ENCODE measurements at regions not wholly inside any gene's neighbourhood (a gene's known extent, or its start where the extent isn't known, plus 50 kb on each side); places are given as distances from the start of the nearest gene placed in this dataset.

GRCh38 chr10:125348536-125348935, 188.2 kb upstream of the CTBP2 start:
- no peak overlapping the region for H3K4me3 ChIP-seq (ENCODE audit: low read depth, low read length)
- DNase-seq (ENCODE audit: low read depth): no peak
- no peak for TF ChIP-seq CTCF (IDR thresholded peaks at IDR 0.05; ENCODE audit: control insufficient read depth, extremely low read depth, insufficient read depth)

GRCh38 chr10:125344573-125345171, 184.3 kb upstream of the CTBP2 start:
- TF ChIP-seq CTCF (IDR thresholded peaks at IDR 0.05; ENCODE audit: control insufficient read depth, extremely low read depth, insufficient read depth): no peak
- H3K4me3 ChIP-seq (ENCODE audit: low read depth, low read length): no peak overlapping the region
- no peak for DNase-seq (ENCODE audit: low read depth)

GRCh38 chr10:125343983-125344382, 183.6 kb upstream of the CTBP2 start:
- H3K4me3 ChIP-seq (ENCODE audit: low read depth, low read length): no peak overlapping the region
- no peak for DNase-seq (ENCODE audit: low read depth)
- TF ChIP-seq CTCF (IDR thresholded peaks at IDR 0.05; ENCODE audit: control insufficient read depth, extremely low read depth, insufficient read depth): no peak

- TF ChIP-seq CTCF (IDR thresholded peaks at IDR 0.05; ENCODE audit: control insufficient read depth, extremely low read depth, insufficient read depth): peak; percentile 52
- no peak overlapping the region for H3K4me3 ChIP-seq (ENCODE audit: low read depth, low read length)
- DNase-seq (ENCODE audit: low read depth): no peak
Measured at GRCh38 chr10:125343118-125343925, 183.0 kb upstream of the CTBP2 start.

- no peak overlapping the region for H3K4me3 ChIP-seq (ENCODE audit: low read depth, low read length)
- TF ChIP-seq CTCF (IDR thresholded peaks at IDR 0.05; ENCODE audit: control insufficient read depth, extremely low read depth, insufficient read depth): no peak
- no peak for DNase-seq (ENCODE audit: low read depth)
Measured at GRCh38 chr10:125341611-125342010, 181.2 kb upstream of the CTBP2 start.

GRCh38 chr10:125340903-125341302, 180.5 kb upstream of the CTBP2 start:
- no peak overlapping the region for H3K4me3 ChIP-seq (ENCODE audit: low read depth, low read length)
- no peak for TF ChIP-seq CTCF (IDR thresholded peaks at IDR 0.05; ENCODE audit: control insufficient read depth, extremely low read depth, insufficient read depth)
- no peak for DNase-seq (ENCODE audit: low read depth)
